Activated naive CD4-positive, alpha-beta T cell treated with anti-CD3 and anti-CD28 coated beads, Interleukin-2, amount 50 U/mL, for 72 hours (primary cell): ENCODE measurements at regions not wholly inside any gene's neighbourhood (a gene's known extent, or its start where the extent isn't known, plus 50 kb on each side); places are given as distances from the start of the nearest gene placed in this dataset.
"Not testable (repeated sequence)": the region's sequence is repeated elsewhere in the genome, so short reads cannot be mapped to it uniquely, and the experiment has no call there.

Source experiments
- ATAC-seq, 2 donors: fragments of 150-1000 bp; cut with Tn5 transposase; 2 replicates each; pipeline ENCODE4 v1.10.0; 2021; ENCODE audit warnings: mild to moderate bottlenecking in 2 of 2, moderate library complexity in 2 of 2
- DNase-seq, 2 donors: peaks; one replicate each; pipeline ENCODE4 v3.0.0; 2021 to 2022; ENCODE audit warnings: low spot score in 2 of 2
- H3K27ac Mint-ChIP-seq, 2 donors: one replicate each; pipeline ENCODE4 v1.8.0; 2022; ENCODE audit warnings: mild to moderate bottlenecking in 2 of 2, mixed read lengths in 2 of 2
- H3K36me3 Mint-ChIP-seq, 2 donors: one replicate each; pipeline ENCODE4 v1.8.0; 2022; ENCODE audit warnings: mixed read lengths in 2 of 2
- H3K9me3 Mint-ChIP-seq, 2 donors: one replicate each; pipeline ENCODE4 v1.8.0; 2022; ENCODE audit warnings: mixed read lengths in 2 of 2

- DNase-seq, result not testable (repeated sequence)
These were observed 1149.3 kb downstream of the TMEM121 start for GRCh38 chr14:106675716-106676115.

GRCh38 chr14:106679776-106680175 lies 1153.4 kb downstream of the TMEM121 start:
- no peak for DNase-seq
- no peaks in the 10 kb centered on the region for H3K36me3 Mint-ChIP-seq
- no peaks in the 10 kb centered on the region for H3K9me3 Mint-ChIP-seq
- no peak overlapping the region for H3K27ac Mint-ChIP-seq
- no peak for ATAC-seq

More at GRCh38 chr14:106675716-106676115, 1149.3 kb downstream of the TMEM121 start:
- not testable (repeated sequence) for H3K27ac Mint-ChIP-seq, H3K36me3 Mint-ChIP-seq, H3K9me3 Mint-ChIP-seq, ATAC-seq

- no peak overlapping the region for H3K27ac Mint-ChIP-seq
- DNase-seq, result no peak
- H3K36me3 Mint-ChIP-seq, result no peaks in the 10 kb centered on the region
- no peak for ATAC-seq
- no peaks in the 10 kb centered on the region for H3K9me3 Mint-ChIP-seq
These were observed 1154.8 kb downstream of the TMEM121 start for GRCh38 chr14:106681161-106681560.

GRCh38 chr14:106681568-106681967 lies 1155.2 kb downstream of the TMEM121 start:
- H3K9me3 Mint-ChIP-seq, result no peaks in the 10 kb centered on the region
- no peaks in the 10 kb centered on the region for H3K36me3 Mint-ChIP-seq
- H3K27ac Mint-ChIP-seq, result no peak overlapping the region
- ATAC-seq (peak in 1 of 2 donors; percentile 72), DNase-seq (no peak)

- H3K9me3 Mint-ChIP-seq, result no peaks in the 10 kb centered on the region
- DNase-seq, result no peak
- H3K27ac Mint-ChIP-seq, result no peak overlapping the region
These were observed 1157.2 kb downstream of the TMEM121 start for GRCh38 chr14:106683631-106684030.

GRCh38 chr14:106686533-106686932 lies 1160.2 kb downstream of the TMEM121 start:
- ATAC-seq, result no peak
- DNase-seq, result no peak
- Mint-ChIP-seq H3K36me3 (no peaks in the 10 kb centered on the region), H3K9me3 (no peaks in the 10 kb centered on the region), H3K27ac (no peak overlapping the region)

More at GRCh38 chr14:106683631-106684030, 1157.2 kb downstream of the TMEM121 start:
- ATAC-seq, result no peak
- H3K36me3 Mint-ChIP-seq, result no peaks in the 10 kb centered on the region

GRCh38 chr14:106690333-106690891 lies 1164.0 kb downstream of the TMEM121 start:
- Mint-ChIP-seq H3K27ac (no peak overlapping the region), H3K36me3 (no peaks in the 10 kb centered on the region), H3K9me3 (no peaks in the 10 kb centered on the region)
- DNase-seq (no peak), ATAC-seq (no peak)

GRCh38 chr14:106691601-106692291 lies 1165.4 kb downstream of the TMEM121 start:
- no peaks in the 10 kb centered on the region for H3K9me3 Mint-ChIP-seq
- no peaks in the 10 kb centered on the region for H3K36me3 Mint-ChIP-seq
- H3K27ac Mint-ChIP-seq, result peak overlapping the region in 1 of 2 donors; percentile 43
- ATAC-seq (peak; percentile 44 to 76), DNase-seq (peak; percentile 68 to 97)

GRCh38 chr14:106694638-106695393 lies 1168.4 kb downstream of the TMEM121 start:
- peak; percentile 69 to 74 for ATAC-seq
- Mint-ChIP-seq H3K36me3 (no peaks in the 10 kb centered on the region), H3K9me3 (no peaks in the 10 kb centered on the region), H3K27ac (peak overlapping the region in 1 of 2 donors; percentile 82)
- DNase-seq, result peak in 1 of 2 donors; percentile 78

GRCh38 chr14:106698620-106699267 lies 1172.4 kb downstream of the TMEM121 start:
- ATAC-seq, result peak in 1 of 2 donors; percentile 43
- DNase-seq, H3K27ac Mint-ChIP-seq, H3K9me3 Mint-ChIP-seq, H3K36me3 Mint-ChIP-seq: not testable (repeated sequence)

- not testable (repeated sequence) for DNase-seq, H3K36me3 Mint-ChIP-seq, H3K27ac Mint-ChIP-seq, H3K9me3 Mint-ChIP-seq
- ATAC-seq, result peak in 1 of 2 donors; percentile 51
These were observed 1177.3 kb downstream of the TMEM121 start for GRCh38 chr14:106703651-106704050.

- not testable (repeated sequence) for H3K27ac Mint-ChIP-seq, H3K9me3 Mint-ChIP-seq, H3K36me3 Mint-ChIP-seq, DNase-seq
- peak in 1 of 2 donors; percentile 43 for ATAC-seq
These were observed 1180.1 kb downstream of the TMEM121 start for GRCh38 chr14:106706488-106706887.

GRCh38 chr14:106710187-106710586 lies 1183.8 kb downstream of the TMEM121 start:
- not testable (repeated sequence) for H3K9me3 Mint-ChIP-seq, DNase-seq, H3K27ac Mint-ChIP-seq, H3K36me3 Mint-ChIP-seq
- ATAC-seq, result peak; percentile 65 to 88

GRCh38 chr14:106712513-106712912 lies 1186.1 kb downstream of the TMEM121 start:
- not testable (repeated sequence) for H3K9me3 Mint-ChIP-seq, ATAC-seq, H3K27ac Mint-ChIP-seq, DNase-seq, H3K36me3 Mint-ChIP-seq

GRCh38 chr14:106714446-106715428 lies 1188.4 kb downstream of the TMEM121 start:
- H3K27ac Mint-ChIP-seq, H3K9me3 Mint-ChIP-seq, DNase-seq, H3K36me3 Mint-ChIP-seq: not testable (repeated sequence)
- peak; percentile 52 to 53 for ATAC-seq

GRCh38 chr14:106717544-106717943 lies 1191.2 kb downstream of the TMEM121 start:
- not testable (repeated sequence) for H3K9me3 Mint-ChIP-seq, H3K27ac Mint-ChIP-seq, H3K36me3 Mint-ChIP-seq, DNase-seq
- ATAC-seq, result peak; percentile 77 to 86
